H9 (cell line): ENCODE measurements at regions not wholly inside any gene's neighbourhood (a gene's known extent, or its start where the extent isn't known, plus 50 kb on each side); places are given as distances from the start of the nearest gene placed in this dataset.
A peak's percentile ranks its signal among the peaks of the same experiment; 100 is the strongest.

Experiments
- DNase-seq: peaks from one replicate; pipeline ENCODE4 v3.0.0-alpha.2; 2017
- H2AFZ ChIP-seq: one replicate; pipeline ENCODE4 v1.6.1; 2013; ENCODE audit warnings: mild to moderate bottlenecking, low read length, control low read depth, moderate library complexity
- H2AK5ac ChIP-seq: 2 replicates; pipeline ENCODE4 v1.6.1; 2013; ENCODE audit warnings: low read length, control low read depth, mixed read lengths; ENCODE audit not compliant: insufficient read length
- H2BK120ac ChIP-seq: one replicate; pipeline ENCODE4 v1.6.1; 2013; ENCODE audit warnings: low read depth, mild to moderate bottlenecking, low read length, control low read depth, inconsistent platforms; ENCODE audit not compliant: poor library complexity, severe bottlenecking
- H2BK12ac ChIP-seq: 2 replicates; pipeline ENCODE4 v1.6.1; 2013; ENCODE audit warnings: low read length, control low read depth, mixed read lengths, low read depth; ENCODE audit not compliant: insufficient read length
- H2BK15ac ChIP-seq: 2 replicates; pipeline ENCODE4 v1.6.1; 2013; ENCODE audit warnings: low read depth, low read length, control low read depth
- H2BK20ac ChIP-seq: one replicate; pipeline ENCODE4 v1.6.1; 2013; ENCODE audit warnings: low read depth, mild to moderate bottlenecking, low read length, control low read depth, inconsistent platforms; ENCODE audit not compliant: poor library complexity, severe bottlenecking
- H2BK5ac ChIP-seq: 2 replicates; pipeline ENCODE4 v1.6.1; 2013; ENCODE audit warnings: low read length, control low read depth, mixed read lengths; ENCODE audit not compliant: insufficient read length
- H3K14ac ChIP-seq: 2 replicates; pipeline ENCODE4 v1.6.1; 2013; ENCODE audit warnings: low read length, control low read depth; ENCODE audit not compliant: insufficient read depth
- H3K18ac ChIP-seq: 2 replicates; pipeline ENCODE4 v1.6.1; 2013; ENCODE audit warnings: low read depth, mild to moderate bottlenecking, mixed read lengths, low read length, control low read depth; ENCODE audit not compliant: insufficient read length
- H3K23ac ChIP-seq: 2 replicates; pipeline ENCODE4 v1.6.1; 2013; ENCODE audit warnings: low read length, control low read depth, mixed read lengths, low read depth; ENCODE audit not compliant: insufficient read length
- H3K23me2 ChIP-seq: 2 replicates; pipeline ENCODE4 v1.6.1; 2013; ENCODE audit warnings: low read depth, mild to moderate bottlenecking, mixed read lengths, low read length, control low read depth; ENCODE audit not compliant: insufficient read length, poor library complexity, severe bottlenecking
- H3K27ac ChIP-seq: 2 replicates; pipeline ENCODE4 v1.5.1; 2013; ENCODE audit warnings: low read length, control low read depth, mixed read lengths, low read depth; ENCODE audit not compliant: insufficient read length
- H3K27me3 ChIP-seq: 2 replicates; pipeline ENCODE4 v1.6.1; 2013; ENCODE audit warnings: low read length, control low read depth, inconsistent platforms; ENCODE audit not compliant: insufficient read depth
- H3K4ac ChIP-seq: 2 replicates; pipeline ENCODE4 v1.6.1; 2013; ENCODE audit warnings: low read depth, mild to moderate bottlenecking, control low read depth, inconsistent platforms, low read length, moderate library complexity
- H3K4me1 ChIP-seq: 2 replicates; pipeline ENCODE4 v1.6.1; 2013; ENCODE audit warnings: low read length, control low read depth, inconsistent platforms; ENCODE audit not compliant: insufficient read depth
- H3K4me2 ChIP-seq: 2 replicates; pipeline ENCODE4 v1.6.1; 2013; ENCODE audit warnings: low read length, control low read depth, mixed read lengths; ENCODE audit not compliant: insufficient read length, insufficient read depth
- H3K56ac ChIP-seq: 2 replicates; pipeline ENCODE4 v1.6.1; 2013; ENCODE audit warnings: low read depth, mild to moderate bottlenecking, mixed read lengths, low read length, control low read depth; ENCODE audit not compliant: insufficient read length
- H3K79me1 ChIP-seq: 2 replicates; pipeline ENCODE4 v1.6.1; 2013; ENCODE audit warnings: low read depth, mild to moderate bottlenecking, moderate library complexity, low read length, control low read depth, inconsistent platforms; ENCODE audit not compliant: insufficient read depth, poor library complexity, severe bottlenecking
- H3K79me2 ChIP-seq: 2 replicates; pipeline ENCODE4 v1.6.1; 2013; ENCODE audit warnings: low read length, control low read depth, inconsistent platforms; ENCODE audit not compliant: insufficient read depth
- H3K9ac ChIP-seq: 2 replicates; pipeline ENCODE4 v1.6.1; 2013; ENCODE audit warnings: low read length, control low read depth, mixed read lengths; ENCODE audit not compliant: insufficient read length; ENCODE audit errors: extremely low read depth
- H3K9me3 ChIP-seq: one replicate; pipeline ENCODE4 v1.6.1; 2013; ENCODE audit warnings: low read depth, low read length, inconsistent platforms; ENCODE audit not compliant: control insufficient read depth
- H3T11ph ChIP-seq: one replicate; pipeline ENCODE4 v1.6.1; 2013; ENCODE audit warnings: mild to moderate bottlenecking, low read length, control low read depth, inconsistent platforms
- H4K20me1 ChIP-seq: one replicate; pipeline ENCODE4 v1.6.1; 2013; ENCODE audit not compliant: control insufficient read depth, insufficient read length, insufficient read depth
- H4K5ac ChIP-seq: 2 replicates; pipeline ENCODE4 v1.6.1; 2013; ENCODE audit warnings: low read depth, mild to moderate bottlenecking, mixed read lengths, low read length, control low read depth; ENCODE audit not compliant: insufficient read length
- H4K8ac ChIP-seq: replicated peaks from 2 replicates; pipeline ENCODE4 v1.6.1; 2013; ENCODE audit warnings: low read length, control low read depth, mixed read lengths, low read depth; ENCODE audit not compliant: insufficient read length
- H4K91ac ChIP-seq: 2 replicates; pipeline ENCODE4 v1.6.1; 2013; ENCODE audit warnings: low read depth, mild to moderate bottlenecking, moderate library complexity, mixed read lengths, low read length, control low read depth; ENCODE audit not compliant: insufficient read length
- H3K27ac Mint-ChIP-seq, 3 experiments: 2 replicates in 2 of 3; 3 replicates in 1 of 3; pipeline ENCODE4 v1.8.0; 2020 to 2021; ENCODE audit warnings: mixed read lengths in 3 of 3, mild to moderate bottlenecking in 1 of 3, moderate library complexity in 1 of 3
- H3K27me3 Mint-ChIP-seq: 2 replicates; pipeline ENCODE4 v1.8.0; 2021; ENCODE audit warnings: low read depth, mild to moderate bottlenecking, moderate library complexity, mixed read lengths
- H3K36me3 Mint-ChIP-seq, 3 experiments: 2 replicates in 2 of 3; 3 replicates in 1 of 3; pipeline ENCODE4 v1.8.0; 2020 to 2021; ENCODE audit warnings: low read depth in 3 of 3, mixed read lengths in 3 of 3; ENCODE audit not compliant: insufficient read depth in 1 of 3
- H3K4me1 Mint-ChIP-seq, 2 experiments: 2 replicates each; pipeline ENCODE4 v1.8.0; 2020; ENCODE audit warnings: mixed read lengths in 2 of 2
- H3K4me3 Mint-ChIP-seq, 2 experiments: 2 replicates in 1 of 2; 3 replicates in 1 of 2; pipeline ENCODE4 v1.8.0; 2020 to 2021; ENCODE audit warnings: mild to moderate bottlenecking in 2 of 2, mixed read lengths in 2 of 2, moderate library complexity in 1 of 2
- H3K9me3 Mint-ChIP-seq, 2 experiments: 2 replicates in 1 of 2; 3 replicates in 1 of 2; pipeline ENCODE4 v1.8.0; 2020; ENCODE audit warnings: mild to moderate bottlenecking in 2 of 2, mixed read lengths in 2 of 2, moderate library complexity in 1 of 2
- WGBS: extraction: QIAGEN DNeasy Blood & Tissue Kit; methylation state at CpG from one replicate; pipeline ENCODE4 v1.1.7; 2013; ENCODE audit warnings: missing lambda C conversion rate, low lambda C conversion rate, mixed read lengths; ENCODE audit not compliant: insufficient read length; ENCODE audit errors: extremely low coverage; 5-methylcytosine and 5-hydroxymethylcytosine counted together
- TF ChIP-seq, protein P1 (sequence below): fragments of 200-600 bp; sonication (generic); conservative IDR thresholded peaks from 3 replicates; pipeline ENCODE4 v1.8.0; 2021; ENCODE audit warnings: antibody characterized with exemption, mild to moderate bottlenecking

DNA sequence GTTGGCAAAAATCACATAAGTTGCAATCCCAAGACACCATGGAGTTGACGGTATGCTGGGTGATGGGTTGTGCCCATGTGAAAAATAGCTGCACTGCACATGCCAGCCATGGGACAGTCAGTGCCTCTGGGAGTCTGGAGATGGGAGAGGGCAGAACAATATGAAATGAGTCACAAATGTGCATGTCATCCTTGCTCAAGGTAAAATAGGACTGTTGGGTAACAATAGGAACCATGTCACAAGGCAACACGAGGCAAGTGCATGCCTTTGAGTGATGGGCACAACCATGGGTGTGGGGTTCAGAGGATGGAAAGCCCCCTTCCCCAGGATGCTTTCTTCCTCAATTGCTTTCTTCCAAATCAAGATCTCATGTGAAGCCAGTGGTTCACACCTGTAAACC is 70.5 kb upstream of the PIM1 start:
- no peak overlapping the region for H3K23ac ChIP-seq
- no peak overlapping the region for H2BK20ac ChIP-seq
- no peak overlapping the region for H2BK5ac ChIP-seq
- H3K23me2 ChIP-seq: peaks cover 4% of the 10 kb centered on the region
- no peak overlapping the region for H2BK12ac ChIP-seq
- H2BK120ac ChIP-seq: no peak overlapping the region
- no peaks in the 10 kb centered on the region for H4K20me1 ChIP-seq
- H3K4me2 ChIP-seq: no peak overlapping the region
- H3K79me1 ChIP-seq: no peaks in the 10 kb centered on the region
- Mint-ChIP-seq H3K9me3 (no peaks in the 10 kb centered on the region), H3K4me1 (peaks cover 35 to 40% of the 10 kb centered on the region in 2 experiments), H3K4me3 (no peak overlapping the region), H3K27me3 (no peaks in the 10 kb centered on the region), H3K27ac (peak overlapping the region in 1 of 3 experiments; percentile 17; a peak in 1 of 7 replicates), H3K36me3 (no peaks in the 10 kb centered on the region)
- no peak overlapping the region for H3K14ac ChIP-seq
- H3K27me3 ChIP-seq: no peaks in the 10 kb centered on the region
- no peak overlapping the region for H2AFZ ChIP-seq
- no peak overlapping the region for H2BK15ac ChIP-seq
- H3T11ph ChIP-seq: no peak overlapping the region
- no CpG with 5 or more reads among the region's 2 CpGs for WGBS
- no peaks in the 10 kb centered on the region for H3K79me2 ChIP-seq
- no peak overlapping the region for H3K27ac ChIP-seq
- no peak overlapping the region for H4K8ac ChIP-seq
- H3K18ac ChIP-seq: no peak overlapping the region
- H3K9ac ChIP-seq: no peak overlapping the region
- H4K5ac ChIP-seq: no peak overlapping the region
- H3K4me1 ChIP-seq: no peaks in the 10 kb centered on the region; the same call in 1 of the 2 replicates
- H4K91ac ChIP-seq: no peak overlapping the region
- no peak overlapping the region for H3K56ac ChIP-seq
- no peak overlapping the region for H3K4ac ChIP-seq
- TF ChIP-seq, protein P1, sequence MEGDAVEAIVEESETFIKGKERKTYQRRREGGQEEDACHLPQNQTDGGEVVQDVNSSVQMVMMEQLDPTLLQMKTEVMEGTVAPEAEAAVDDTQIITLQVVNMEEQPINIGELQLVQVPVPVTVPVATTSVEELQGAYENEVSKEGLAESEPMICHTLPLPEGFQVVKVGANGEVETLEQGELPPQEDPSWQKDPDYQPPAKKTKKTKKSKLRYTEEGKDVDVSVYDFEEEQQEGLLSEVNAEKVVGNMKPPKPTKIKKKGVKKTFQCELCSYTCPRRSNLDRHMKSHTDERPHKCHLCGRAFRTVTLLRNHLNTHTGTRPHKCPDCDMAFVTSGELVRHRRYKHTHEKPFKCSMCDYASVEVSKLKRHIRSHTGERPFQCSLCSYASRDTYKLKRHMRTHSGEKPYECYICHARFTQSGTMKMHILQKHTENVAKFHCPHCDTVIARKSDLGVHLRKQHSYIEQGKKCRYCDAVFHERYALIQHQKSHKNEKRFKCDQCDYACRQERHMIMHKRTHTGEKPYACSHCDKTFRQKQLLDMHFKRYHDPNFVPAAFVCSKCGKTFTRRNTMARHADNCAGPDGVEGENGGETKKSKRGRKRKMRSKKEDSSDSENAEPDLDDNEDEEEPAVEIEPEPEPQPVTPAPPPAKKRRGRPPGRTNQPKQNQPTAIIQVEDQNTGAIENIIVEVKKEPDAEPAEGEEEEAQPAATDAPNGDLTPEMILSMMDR: no peak
- DNase-seq: no peak
- H2AK5ac ChIP-seq: no peak overlapping the region
- no peaks in the 10 kb centered on the region for H3K9me3 ChIP-seq
